Heart right ventricle (tissue), 16 donors: ENCODE measurements at regions not wholly inside any gene's neighbourhood (a gene's known extent, or its start where the extent isn't known, plus 50 kb on each side); places are given as distances from the start of the nearest gene placed in this dataset.

Experiments
- ATAC-seq, 8 donors: fragments of 200-7000 bp; cut with Tn5 transposase; one replicate each; pipeline ENCODE4 v1.9.1; 2020; ENCODE audit warnings: mild to moderate bottlenecking in 8 of 8, moderate library complexity in 8 of 8, moderate number of reproducible peaks in 1 of 8
- DNase-seq, 2 donors: peaks; one replicate each; pipeline ENCODE4 v3.0.0-alpha.2; 2020
- H3K27ac ChIP-seq, 10 donors: fragments of 200-600 bp; sonication (generic) in 2 of 10; one replicate each; pipeline versions ENCODE4 v1.5.0 to v1.8.0; 2020 to 2022; ENCODE audit warnings: mild to moderate bottlenecking in 3 of 10
- H3K27me3 ChIP-seq, 7 donors: fragments of 200-600 bp; one replicate each; pipeline ENCODE4 v1.8.0; 2021 to 2022; ENCODE audit warnings: mild to moderate bottlenecking in 2 of 7
- H3K36me3 ChIP-seq, 9 donors: fragments of 200-600 bp; sonication (generic) in 1 of 9; one replicate each; pipeline versions ENCODE4 v1.5.0 to v1.8.0; 2020 to 2022; ENCODE audit warnings: mild to moderate bottlenecking in 2 of 9
- H3K4me1 ChIP-seq, 9 donors: fragments of 200-600 bp; sonication (generic) in 1 of 9; one replicate each; pipeline versions ENCODE4 v1.5.0 to v1.8.0; 2020 to 2022; ENCODE audit warnings: mild to moderate bottlenecking in 4 of 9
- H3K4me3 ChIP-seq, 10 donors: fragments of 200-600 bp; sonication (generic) in 2 of 10; one replicate each; pipeline versions ENCODE4 v1.5.0 to v1.8.0; 2020 to 2022; ENCODE audit warnings: mild to moderate bottlenecking in 7 of 10, moderate library complexity in 2 of 10
- H3K9me3 ChIP-seq, 11 donors: fragments of 200-600 bp in 10 of 11; sonication (generic) in 2 of 11; one replicate each; pipeline versions ENCODE4 v1.5.0 to v1.8.0; 2013 to 2022; ENCODE audit warnings: mild to moderate bottlenecking in 2 of 11, control low read depth in 1 of 11, moderate library complexity in 1 of 11
- CTCF ChIP-seq, 9 donors: fragments of 200-600 bp; sonication (generic) in 2 of 9; IDR thresholded peaks; one replicate each; pipeline versions ENCODE4 v1.5.0 to v1.8.0; 2021 to 2022; ENCODE audit warnings: antibody characterized with exemption in 9 of 9, mild to moderate bottlenecking in 5 of 9, moderate library complexity in 1 of 9
- WGBS, 2 donors: extraction: QIAGEN DNeasy Blood & Tissue Kit; methylation state at CpG; one replicate each; pipeline ENCODE4 v1.1.7; 2013; ENCODE audit warnings: inconsistent platforms in 1 of 2; 5-methylcytosine and 5-hydroxymethylcytosine counted together
- intact Hi-C, 10 donors: fragments of 100-400 bp; cut with DNase I; formaldehyde crosslinking; loops; one replicate each; pipeline versions ENCODE4 v1.11.1 to v1.14.2; 2022
- donor health status: Arrhythmogenic right ventricular cardiomyopathy.
- donor health status: ischemic (EF 13 %, LVEDD 7.1; RV severe dilation, severe dysfunction).
- donor health status: healthy with polysubstance abuse.
- donor health status: DM: no; HTN: yes; CAD: no.
- donor health status: DM: no; HTN: no; CAD: no.
- donor health status: ischemic (EF 25% LVEDD 6.9; RV normal size, moderate dysfunction).
- donor health status: ischemic (EF 25% LVEDD 5.7; RV mildly dilated, moderate dysfunction).
- donor health status: healthy.
- donor health status: DM: yes; HTN: yes; CAD: no.
- donor health status: Ischemic cardiomyopathy.
- donor health status: ischemic (EF 35%, LVEDD 5.7; RV mildly dilated, moderate dysfunction).
- donor health status: nonischemic (EF 11% LVEDD 7.7; RV severe dilation, severe dysfunction).
- donor health status: DM: yes; HTN: yes; CAD: no.
- donor health status: PGD.
- donor health status: ischemic (EF 29% LVEDD 5.4; RV normal size, mild dysfunction).
- donor health status: nonischemic (EF 23%, LVEDD 6.1; RV moderate dilation, normal function).

- WGBS, 2 donors = 91 to 98% methylated on average over 4 of the region's 4 CpGs
These were observed 132.0 kb downstream of the COPRS start for GRCh38 chr17:31726980-31727427.

GRCh38 chr17:31724619-31725018 is 134.4 kb downstream of the COPRS start:
- 93% methylated on average over 8 of the region's 8 CpGs for WGBS, 2 donors
- Histone ChIP-seq H3K9me3 (peaks cover 0 to 3% (median 0%) of the 10 kb centered on the region in 11 donors), H3K27ac (peak overlapping the region in 4 of 10 donors; percentile 5 to 23 (median 14)), H3K27me3 (no peaks in the 10 kb centered on the region), H3K4me3 (no peak overlapping the region), H3K4me1 (peaks cover 13 to 36% (median 27%) of the 10 kb centered on the region in 9 donors), H3K36me3 (no peaks in the 10 kb centered on the region)
- intact Hi-C loops = loop anchor here in 3 of 10 donors (10.0 kb wide), 3 partner anchors 140 to 170 kb away; no protein-coding TSS in a partner anchor
- DNase-seq (no peak), ATAC-seq (no peak)
- TF ChIP-seq CTCF (IDR thresholded peaks at IDR 0.05) = no peak

More at GRCh38 chr17:31726980-31727427, 132.0 kb downstream of the COPRS start:
- Histone ChIP-seq H3K27me3 (no peaks in the 10 kb centered on the region), H3K4me1 (peaks cover 8 to 26% (median 17%) of the 10 kb centered on the region in 9 donors), H3K9me3 (peaks cover 0 to 11% (median 0%) of the 10 kb centered on the region in 11 donors), H3K4me3 (no peak overlapping the region), H3K36me3 (no peaks in the 10 kb centered on the region), H3K27ac (no peak overlapping the region)
- intact Hi-C loops = loop anchor here in 3 of 10 donors (10.0 kb wide), 3 partner anchors 142 to 172 kb away; no protein-coding TSS in a partner anchor
- no peak for DNase-seq
- TF ChIP-seq CTCF (IDR thresholded peaks at IDR 0.05) = no peak
- no peak for ATAC-seq

- Histone ChIP-seq H3K27me3 (no peaks in the 10 kb centered on the region), H3K4me1 (peaks cover 13 to 36% (median 27%) of the 10 kb centered on the region in 9 donors), H3K4me3 (no peak overlapping the region), H3K9me3 (peaks cover 0 to 3% (median 0%) of the 10 kb centered on the region in 11 donors), H3K36me3 (no peaks in the 10 kb centered on the region), H3K27ac (peak overlapping the region in 6 of 10 donors; percentile 5 to 23 (median 19))
- WGBS, 2 donors = 64 to 70% methylated on average over 8 of the region's 8 CpGs
- no peak for DNase-seq
- intact Hi-C loops = loop anchor here in 3 of 10 donors (10.0 kb wide), 3 partner anchors 139 to 169 kb away; no protein-coding TSS in a partner anchor
- TF ChIP-seq CTCF (IDR thresholded peaks at IDR 0.05) = no peak
- ATAC-seq = no peak
These were observed 135.0 kb downstream of the COPRS start for GRCh38 chr17:31724026-31724425.

- no peak for TF ChIP-seq CTCF (IDR thresholded peaks at IDR 0.05)
- intact Hi-C loops = loop anchor here in 4 of 10 donors (1.0 to 10.0 kb wide), 4 partner anchors 26 to 168 kb away; no protein-coding TSS in a partner anchor
These were observed 136.6 kb downstream of the COPRS start for GRCh38 chr17:31722251-31723056.

More at GRCh38 chr17:31722251-31723056, 136.6 kb downstream of the COPRS start:
- Histone ChIP-seq H3K27me3 (no peaks in the 10 kb centered on the region), H3K4me3 (no peak overlapping the region), H3K9me3 (peaks cover 0 to 3% (median 0%) of the 10 kb centered on the region in 11 donors), H3K27ac (peak overlapping the region in 9 of 10 donors; percentile 47 to 88 (median 82)), H3K4me1 (peaks cover 13 to 36% (median 27%) of the 10 kb centered on the region in 9 donors), H3K36me3 (no peaks in the 10 kb centered on the region)
- DNase-seq (peak; percentile 21 to 64), ATAC-seq (peak; percentile 88 to 98 (median 95))
- whole genome bisulfite sequencing, 2 donors = 30 to 41% methylated on average over 14 of the region's 14 CpGs
